ENCODE measurements at regions not wholly inside any gene's neighbourhood (a gene's known extent, or its start where the extent isn't known, plus 50 kb on each side); places are given as distances from the start of the nearest gene placed in this dataset.

DNA sequence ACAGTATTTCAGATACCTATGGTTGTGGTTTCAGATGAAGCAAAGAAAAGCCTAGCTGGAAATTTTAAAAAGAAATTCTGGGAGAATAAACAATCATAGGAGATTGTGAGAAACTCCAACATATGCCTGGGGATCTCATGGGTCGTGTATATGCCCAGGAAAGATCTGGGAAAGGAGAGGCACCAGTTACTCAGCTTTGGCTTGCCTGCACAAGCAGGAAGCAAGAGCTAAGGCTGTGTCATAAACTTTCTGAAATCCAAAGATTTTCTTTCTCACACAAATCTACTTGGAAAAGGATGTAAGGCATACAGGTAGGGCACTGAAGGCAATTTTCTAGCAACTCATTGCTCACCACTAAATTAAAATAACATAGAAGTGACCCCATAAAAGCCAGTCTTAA, 373.6 kb downstream of the CDC14C start:
- TF ChIP-seq RAD21 (IDR thresholded peaks at IDR 0.05), result no peak
- no peak for TF ChIP-seq FOXA2 (IDR thresholded peaks at IDR 0.05)
- no peak for TF ChIP-seq JUND (IDR thresholded peaks at IDR 0.05)
- TF ChIP-seq, protein P1, sequence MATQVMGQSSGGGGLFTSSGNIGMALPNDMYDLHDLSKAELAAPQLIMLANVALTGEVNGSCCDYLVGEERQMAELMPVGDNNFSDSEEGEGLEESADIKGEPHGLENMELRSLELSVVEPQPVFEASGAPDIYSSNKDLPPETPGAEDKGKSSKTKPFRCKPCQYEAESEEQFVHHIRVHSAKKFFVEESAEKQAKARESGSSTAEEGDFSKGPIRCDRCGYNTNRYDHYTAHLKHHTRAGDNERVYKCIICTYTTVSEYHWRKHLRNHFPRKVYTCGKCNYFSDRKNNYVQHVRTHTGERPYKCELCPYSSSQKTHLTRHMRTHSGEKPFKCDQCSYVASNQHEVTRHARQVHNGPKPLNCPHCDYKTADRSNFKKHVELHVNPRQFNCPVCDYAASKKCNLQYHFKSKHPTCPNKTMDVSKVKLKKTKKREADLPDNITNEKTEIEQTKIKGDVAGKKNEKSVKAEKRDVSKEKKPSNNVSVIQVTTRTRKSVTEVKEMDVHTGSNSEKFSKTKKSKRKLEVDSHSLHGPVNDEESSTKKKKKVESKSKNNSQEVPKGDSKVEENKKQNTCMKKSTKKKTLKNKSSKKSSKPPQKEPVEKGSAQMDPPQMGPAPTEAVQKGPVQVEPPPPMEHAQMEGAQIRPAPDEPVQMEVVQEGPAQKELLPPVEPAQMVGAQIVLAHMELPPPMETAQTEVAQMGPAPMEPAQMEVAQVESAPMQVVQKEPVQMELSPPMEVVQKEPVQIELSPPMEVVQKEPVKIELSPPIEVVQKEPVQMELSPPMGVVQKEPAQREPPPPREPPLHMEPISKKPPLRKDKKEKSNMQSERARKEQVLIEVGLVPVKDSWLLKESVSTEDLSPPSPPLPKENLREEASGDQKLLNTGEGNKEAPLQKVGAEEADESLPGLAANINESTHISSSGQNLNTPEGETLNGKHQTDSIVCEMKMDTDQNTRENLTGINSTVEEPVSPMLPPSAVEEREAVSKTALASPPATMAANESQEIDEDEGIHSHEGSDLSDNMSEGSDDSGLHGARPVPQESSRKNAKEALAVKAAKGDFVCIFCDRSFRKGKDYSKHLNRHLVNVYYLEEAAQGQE (IDR thresholded peaks at IDR 0.05), result no peak
- TF ChIP-seq, protein P2, sequence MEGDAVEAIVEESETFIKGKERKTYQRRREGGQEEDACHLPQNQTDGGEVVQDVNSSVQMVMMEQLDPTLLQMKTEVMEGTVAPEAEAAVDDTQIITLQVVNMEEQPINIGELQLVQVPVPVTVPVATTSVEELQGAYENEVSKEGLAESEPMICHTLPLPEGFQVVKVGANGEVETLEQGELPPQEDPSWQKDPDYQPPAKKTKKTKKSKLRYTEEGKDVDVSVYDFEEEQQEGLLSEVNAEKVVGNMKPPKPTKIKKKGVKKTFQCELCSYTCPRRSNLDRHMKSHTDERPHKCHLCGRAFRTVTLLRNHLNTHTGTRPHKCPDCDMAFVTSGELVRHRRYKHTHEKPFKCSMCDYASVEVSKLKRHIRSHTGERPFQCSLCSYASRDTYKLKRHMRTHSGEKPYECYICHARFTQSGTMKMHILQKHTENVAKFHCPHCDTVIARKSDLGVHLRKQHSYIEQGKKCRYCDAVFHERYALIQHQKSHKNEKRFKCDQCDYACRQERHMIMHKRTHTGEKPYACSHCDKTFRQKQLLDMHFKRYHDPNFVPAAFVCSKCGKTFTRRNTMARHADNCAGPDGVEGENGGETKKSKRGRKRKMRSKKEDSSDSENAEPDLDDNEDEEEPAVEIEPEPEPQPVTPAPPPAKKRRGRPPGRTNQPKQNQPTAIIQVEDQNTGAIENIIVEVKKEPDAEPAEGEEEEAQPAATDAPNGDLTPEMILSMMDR (IDR thresholded peaks at IDR 0.05; ENCODE audit: low read depth, low read length, missing input control), result no peak
- TF ChIP-seq RXRA (IDR thresholded peaks at IDR 0.05), result no peak
- TF ChIP-seq, protein P3, sequence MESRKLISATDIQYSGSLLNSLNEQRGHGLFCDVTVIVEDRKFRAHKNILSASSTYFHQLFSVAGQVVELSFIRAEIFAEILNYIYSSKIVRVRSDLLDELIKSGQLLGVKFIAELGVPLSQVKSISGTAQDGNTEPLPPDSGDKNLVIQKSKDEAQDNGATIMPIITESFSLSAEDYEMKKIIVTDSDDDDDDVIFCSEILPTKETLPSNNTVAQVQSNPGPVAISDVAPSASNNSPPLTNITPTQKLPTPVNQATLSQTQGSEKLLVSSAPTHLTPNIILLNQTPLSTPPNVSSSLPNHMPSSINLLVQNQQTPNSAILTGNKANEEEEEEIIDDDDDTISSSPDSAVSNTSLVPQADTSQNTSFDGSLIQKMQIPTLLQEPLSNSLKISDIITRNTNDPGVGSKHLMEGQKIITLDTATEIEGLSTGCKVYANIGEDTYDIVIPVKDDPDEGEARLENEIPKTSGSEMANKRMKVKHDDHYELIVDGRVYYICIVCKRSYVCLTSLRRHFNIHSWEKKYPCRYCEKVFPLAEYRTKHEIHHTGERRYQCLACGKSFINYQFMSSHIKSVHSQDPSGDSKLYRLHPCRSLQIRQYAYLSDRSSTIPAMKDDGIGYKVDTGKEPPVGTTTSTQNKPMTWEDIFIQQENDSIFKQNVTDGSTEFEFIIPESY (IDR thresholded peaks at IDR 0.05), result no peak
- TF ChIP-seq, protein P4, sequence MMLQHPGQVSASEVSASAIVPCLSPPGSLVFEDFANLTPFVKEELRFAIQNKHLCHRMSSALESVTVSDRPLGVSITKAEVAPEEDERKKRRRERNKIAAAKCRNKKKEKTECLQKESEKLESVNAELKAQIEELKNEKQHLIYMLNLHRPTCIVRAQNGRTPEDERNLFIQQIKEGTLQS (IDR thresholded peaks at IDR 0.05), result no peak
- TF ChIP-seq NR2F2 (IDR thresholded peaks at IDR 0.05), result no peak
- no peak for TF ChIP-seq YY1 (IDR thresholded peaks at IDR 0.05)
- no peak for TF ChIP-seq EGR1 (IDR thresholded peaks at IDR 0.05; ENCODE audit: low read depth in 2 of 2)
- TF ChIP-seq HNF4A (conservative IDR thresholded peaks at IDR 0.05), result no peak
- no peak for TF ChIP-seq GABPA (IDR thresholded peaks at IDR 0.05 in 1 of 2, conservative IDR thresholded peaks at IDR 0.05 in 1 of 2)
- TF ChIP-seq TAF1 (conservative IDR thresholded peaks at IDR 0.05), result no peak
- TF ChIP-seq HNF4G (IDR thresholded peaks at IDR 0.05), result no peak
- TF ChIP-seq, protein P5, sequence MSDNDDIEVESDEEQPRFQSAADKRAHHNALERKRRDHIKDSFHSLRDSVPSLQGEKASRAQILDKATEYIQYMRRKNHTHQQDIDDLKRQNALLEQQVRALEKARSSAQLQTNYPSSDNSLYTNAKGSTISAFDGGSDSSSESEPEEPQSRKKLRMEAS (IDR thresholded peaks at IDR 0.05), result no peak
- H3K36me3 ChIP-seq (ENCODE audit: control insufficient read depth in 4 of 4, insufficient read depth in 3 of 4, low read depth in 1 of 4, low read length in 3 of 4), result no peaks in the 10 kb centered on the region
- no peak overlapping the region for H3K4me3 ChIP-seq (ENCODE audit: low read depth in 1 of 3, low read length in 3 of 3)
- no peaks in the 10 kb centered on the region for H3K9me3 ChIP-seq (ENCODE audit: control insufficient read depth in 4 of 4, low read length in 3 of 4)
- H3K27ac ChIP-seq (ENCODE audit: low read depth in 1 of 2, low read length in 2 of 2), result no peak overlapping the region
- 46% methylated on average over 1 of the region's 1 CpG for WGBS
- H3K9ac ChIP-seq (ENCODE audit: low read depth in 1 of 2, low read length in 2 of 2), result no peak overlapping the region
- no peaks in the 10 kb centered on the region for H3K4me1 ChIP-seq (ENCODE audit: control insufficient read depth in 4 of 4, insufficient read depth in 4 of 4, low read length in 3 of 4)
- DNase-seq (ENCODE audit: low spot score), result no peak
- H3K27me3 ChIP-seq (ENCODE audit: control insufficient read depth in 4 of 4, insufficient read depth in 4 of 4, low read length in 3 of 4), result peaks cover 0 to 4% (median 0%) of the 10 kb centered on the region in 4 donors

DNA sequence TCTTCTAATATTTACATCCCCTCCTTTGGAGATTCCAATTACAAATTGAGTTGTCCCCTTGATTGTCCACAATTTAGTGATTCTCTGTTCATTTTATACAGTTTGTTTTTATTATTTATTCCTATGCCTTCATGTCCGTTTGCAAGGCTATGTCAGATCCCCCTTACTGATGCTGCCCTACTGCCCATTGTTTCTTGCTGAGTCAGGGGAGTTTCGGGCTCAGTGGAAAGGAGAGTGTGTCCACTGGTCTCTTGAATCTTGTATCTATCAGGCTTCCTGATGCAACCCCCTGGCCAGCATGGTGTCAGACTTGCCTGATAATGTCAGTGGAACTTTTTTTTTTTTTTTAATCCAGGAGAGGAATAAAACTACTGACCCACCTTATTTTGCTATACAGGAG, 384.4 kb downstream of the CDC14C start:
- Histone ChIP-seq H3K9ac (ENCODE audit: low read depth in 1 of 2, low read length in 2 of 2) (no peak overlapping the region), H3K27me3 (ENCODE audit: control insufficient read depth in 4 of 4, insufficient read depth in 4 of 4, low read length in 3 of 4) (no peaks in the 10 kb centered on the region), H3K9me3 (ENCODE audit: control insufficient read depth in 4 of 4, low read length in 3 of 4) (no peaks in the 10 kb centered on the region), H3K4me1 (ENCODE audit: control insufficient read depth in 4 of 4, insufficient read depth in 4 of 4, low read length in 3 of 4) (no peaks in the 10 kb centered on the region), H3K4me3 (ENCODE audit: low read depth in 1 of 3, low read length in 3 of 3) (no peak overlapping the region), H3K27ac (ENCODE audit: low read depth in 1 of 2, low read length in 2 of 2) (no peak overlapping the region), H3K36me3 (ENCODE audit: control insufficient read depth in 4 of 4, insufficient read depth in 3 of 4, low read depth in 1 of 4, low read length in 3 of 4) (no peaks in the 10 kb centered on the region)
- 49% methylated on average over 2 of the region's 2 CpGs for WGBS
- no peak for DNase-seq (ENCODE audit: low spot score)
- TF ChIP-seq SP1 (IDR thresholded peaks at IDR 0.05) (no peak), GABPA (IDR thresholded peaks at IDR 0.05 in 1 of 2, conservative IDR thresholded peaks at IDR 0.05 in 1 of 2) (no peak), HNF4G (IDR thresholded peaks at IDR 0.05) (no peak), FOXA2 (IDR thresholded peaks at IDR 0.05) (no peak), EGR1 (IDR thresholded peaks at IDR 0.05; ENCODE audit: low read depth in 2 of 2) (no peak), RAD21 (IDR thresholded peaks at IDR 0.05) (no peak), TAF1 (conservative IDR thresholded peaks at IDR 0.05) (no peak), JUND (IDR thresholded peaks at IDR 0.05) (no peak)
- TF ChIP-seq, protein P5 (IDR thresholded peaks at IDR 0.05), result no peak
- TF ChIP-seq, protein P4 (IDR thresholded peaks at IDR 0.05), result no peak
- TF ChIP-seq, protein P1 (IDR thresholded peaks at IDR 0.05), result no peak

All from liver (tissue), 8 donors.